Activated CD4-positive, CD25-positive, alpha-beta regulatory T cell (primary cell): ENCODE measurements at regions not wholly inside any gene's neighbourhood (a gene's known extent, or its start where the extent isn't known, plus 50 kb on each side); places are given as distances from the start of the nearest gene placed in this dataset.
"Not testable (repeated sequence)": the region's sequence is repeated elsewhere in the genome, so short reads cannot be mapped to it uniquely, and the experiment has no call there.

Experiments
- DNase-seq, 4 experiments: peaks; one replicate each; lab custom pipeline; 2025; lab: John Stamatoyannopoulos, UW

GRCh38 chr7:149633976-149634945, 136.7 kb upstream of the ZNF746 start:
- DNase-seq, result no peak

GRCh38 chr7:149628361-149629149, 130.9 kb upstream of the ZNF746 start:
- DNase-seq, result not testable (repeated sequence)

DNA sequence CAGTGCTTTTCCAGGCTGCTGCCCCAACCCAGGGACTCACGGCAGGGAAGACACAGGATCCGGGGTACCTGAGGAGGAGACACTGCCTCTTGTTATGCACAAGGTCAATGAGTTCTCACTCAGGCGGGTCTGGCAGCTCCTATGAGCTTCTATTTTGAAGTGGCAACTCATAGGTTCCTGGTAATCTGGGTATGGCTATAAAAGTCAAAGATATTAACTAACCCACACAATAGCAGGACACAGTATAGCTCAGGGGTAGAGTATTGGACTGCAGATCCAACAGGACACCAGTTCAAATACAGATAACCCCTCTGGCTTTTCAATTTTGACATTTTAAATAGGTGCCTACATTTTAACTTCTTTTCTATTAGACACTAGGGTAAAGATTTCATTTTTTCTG, 130.3 kb upstream of the ZNF746 start:
- no peak for DNase-seq

DNA sequence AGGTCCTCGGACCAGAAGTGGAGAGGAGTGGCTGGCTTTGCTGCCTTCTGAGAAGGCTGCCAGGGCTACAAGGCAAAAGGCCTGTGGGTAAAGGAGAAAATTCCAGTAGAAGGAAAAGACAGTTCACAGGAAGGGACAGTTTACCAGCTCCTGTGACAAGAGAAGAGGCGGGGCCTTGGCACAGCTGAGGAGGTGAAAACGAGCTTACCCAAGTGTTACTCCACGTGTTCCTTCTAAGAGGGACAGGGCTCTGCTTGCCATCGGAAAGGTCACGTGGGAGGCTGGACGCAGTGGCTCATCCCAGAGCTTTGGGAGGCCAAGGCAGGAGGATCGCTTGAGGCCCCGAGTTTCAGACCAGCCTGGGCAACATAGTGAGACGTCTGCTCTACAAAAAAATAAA, 129.4 kb upstream of the ZNF746 start:
- no peak for DNase-seq

- no peak for DNase-seq
Measured at GRCh38 chr7:149625947-149626392, 128.4 kb upstream of the ZNF746 start.

GRCh38 chr7:149625340-149625946, 127.8 kb upstream of the ZNF746 start:
- DNase-seq, result peak in 3 of 4 experiments; percentile 16 to 34 (median 16)

- peak; percentile 70 to 82 (median 82) for DNase-seq
Measured at GRCh38 chr7:149624419-149625339, 127.1 kb upstream of the ZNF746 start.

DNA sequence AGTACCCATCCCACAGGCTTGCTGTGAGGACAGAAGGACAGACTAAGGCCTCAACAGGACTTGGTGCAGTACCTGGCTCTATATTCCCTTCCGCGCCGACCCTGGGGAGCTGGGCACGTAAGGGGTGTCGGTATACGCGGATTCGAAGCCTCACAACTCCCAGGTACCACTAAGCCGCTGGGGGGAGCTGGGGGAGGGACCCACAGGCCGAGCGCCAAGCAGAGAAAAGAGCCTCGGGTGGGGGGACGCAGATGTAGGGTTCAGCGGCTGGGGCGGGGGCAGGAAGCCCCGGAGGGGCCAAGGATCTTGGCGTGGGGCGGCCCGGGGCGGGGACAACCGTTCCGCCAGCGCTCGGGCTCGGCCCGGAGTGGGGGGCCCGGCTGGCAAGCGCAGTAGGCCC, 126.4 kb upstream of the ZNF746 start:
- peak in 3 of 4 experiments; percentile 15 to 23 (median 22) for DNase-seq

DNA sequence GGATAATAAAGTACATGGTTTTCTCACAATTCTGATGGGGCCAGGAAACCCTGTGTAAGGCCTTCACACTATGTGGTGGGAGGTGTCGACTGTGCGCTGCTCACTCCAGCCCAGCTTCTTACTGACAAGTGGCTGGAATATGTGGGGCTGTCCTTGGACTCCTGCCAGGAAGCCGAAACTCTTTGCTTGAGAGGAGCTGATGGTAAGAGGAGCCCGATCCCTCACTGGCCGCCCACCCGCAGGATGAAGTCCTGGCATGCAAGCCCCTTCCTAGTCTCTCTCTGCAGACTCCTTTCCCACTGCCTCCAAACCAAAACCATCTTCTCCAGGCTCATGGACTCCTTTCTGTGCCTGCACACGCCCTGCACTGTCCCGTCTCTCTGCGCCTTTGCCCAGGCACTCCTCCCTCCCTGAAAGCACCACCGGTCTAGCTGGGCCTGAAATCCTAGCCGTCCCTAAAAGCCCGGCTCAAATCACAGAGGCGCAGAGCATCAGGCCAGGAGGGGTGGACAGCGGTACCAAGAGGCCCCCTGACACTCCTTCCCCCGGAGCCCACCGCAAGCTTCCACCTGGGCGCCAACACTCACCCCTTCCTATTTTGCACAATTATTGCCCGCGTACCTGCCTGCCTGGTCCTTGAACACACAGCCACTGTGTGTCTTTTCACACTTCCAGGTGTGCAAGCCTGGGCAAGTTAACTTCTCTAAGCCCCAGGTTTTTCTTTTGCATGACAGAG, 125.8 kb upstream of the ZNF746 start:
- not testable (repeated sequence) for DNase-seq

DNA sequence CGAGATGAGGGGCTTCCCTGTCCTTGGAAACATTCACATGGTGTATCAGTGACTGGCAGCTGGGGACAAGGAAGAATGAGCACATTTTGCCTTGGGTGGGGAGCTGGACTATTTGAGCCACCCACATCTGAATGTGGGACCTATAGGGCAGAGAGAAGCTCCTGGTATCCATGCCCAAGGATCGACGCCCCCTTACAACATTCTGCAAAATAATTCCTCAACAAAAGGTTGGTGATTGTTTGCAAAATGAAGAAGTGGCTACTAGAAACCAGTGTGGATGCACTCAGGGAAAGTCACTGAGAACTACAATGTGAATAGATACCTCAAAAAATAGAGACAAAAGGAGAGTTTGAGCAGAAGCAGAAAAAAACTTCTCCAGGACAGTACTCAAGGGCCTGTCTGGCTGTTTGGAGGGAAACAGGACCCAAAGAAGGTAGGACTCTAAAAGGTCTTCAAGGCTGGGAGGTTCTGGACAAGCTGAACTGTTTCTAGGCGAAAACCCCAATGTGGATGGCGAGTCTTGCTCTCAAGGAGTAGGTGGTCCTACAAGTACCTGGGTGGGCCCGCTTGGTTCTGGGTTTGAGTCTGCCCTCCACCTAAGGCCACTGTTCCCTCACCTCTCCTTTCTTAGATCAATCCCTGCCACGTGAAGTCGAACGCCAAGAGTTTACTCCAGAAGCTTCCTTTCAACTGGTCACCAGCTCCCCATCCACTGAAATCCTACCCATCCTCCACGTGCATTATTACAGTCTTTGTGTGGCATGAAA, 125.0 kb upstream of the ZNF746 start:
- DNase-seq, result no peak

DNA sequence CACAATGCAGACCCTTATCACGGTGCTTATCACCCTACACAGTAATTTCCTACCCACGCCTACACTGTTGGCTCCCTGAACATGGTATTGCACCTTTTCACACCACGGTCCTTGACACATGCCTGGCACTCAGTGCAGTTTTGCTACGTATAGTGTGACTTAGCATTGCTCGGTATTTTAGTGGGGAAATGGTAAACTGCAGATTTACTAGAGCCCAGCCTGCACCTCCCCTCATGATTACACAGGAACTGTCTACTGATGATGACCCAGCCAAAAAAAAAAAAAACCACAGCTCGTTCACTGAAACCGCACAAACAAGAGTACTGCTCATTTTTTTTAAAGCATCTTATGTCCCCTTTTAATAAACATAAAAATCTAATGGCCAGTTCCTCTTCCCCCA, 124.2 kb upstream of the ZNF746 start:
- peak in 1 of 4 experiments; percentile 17 for DNase-seq

DNA sequence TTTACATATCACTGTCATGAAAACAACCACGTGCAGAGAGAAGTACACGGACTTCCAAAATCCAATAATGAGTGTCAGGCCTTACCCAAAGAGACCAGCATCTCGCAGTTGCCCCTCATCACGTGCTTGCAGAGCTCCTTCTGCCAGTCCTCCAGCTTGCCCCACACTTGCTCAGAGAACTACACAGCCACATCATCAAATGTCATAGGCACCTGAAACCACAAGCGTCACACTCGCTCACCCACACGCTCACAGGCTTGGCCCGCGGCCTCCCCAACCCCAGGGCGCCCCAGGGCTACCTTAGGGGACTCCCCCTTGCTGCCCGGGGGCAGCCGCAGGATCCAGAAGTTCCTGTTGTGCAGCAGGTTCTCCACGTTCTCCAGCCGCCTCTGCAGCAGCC, 123.4 kb upstream of the ZNF746 start:
- DNase-seq, result peak in 2 of 4 experiments; percentile 39 to 56

- DNase-seq, result no peak
Measured at GRCh38 chr7:149616898-149617297, 119.3 kb upstream of the ZNF746 start.

DNA sequence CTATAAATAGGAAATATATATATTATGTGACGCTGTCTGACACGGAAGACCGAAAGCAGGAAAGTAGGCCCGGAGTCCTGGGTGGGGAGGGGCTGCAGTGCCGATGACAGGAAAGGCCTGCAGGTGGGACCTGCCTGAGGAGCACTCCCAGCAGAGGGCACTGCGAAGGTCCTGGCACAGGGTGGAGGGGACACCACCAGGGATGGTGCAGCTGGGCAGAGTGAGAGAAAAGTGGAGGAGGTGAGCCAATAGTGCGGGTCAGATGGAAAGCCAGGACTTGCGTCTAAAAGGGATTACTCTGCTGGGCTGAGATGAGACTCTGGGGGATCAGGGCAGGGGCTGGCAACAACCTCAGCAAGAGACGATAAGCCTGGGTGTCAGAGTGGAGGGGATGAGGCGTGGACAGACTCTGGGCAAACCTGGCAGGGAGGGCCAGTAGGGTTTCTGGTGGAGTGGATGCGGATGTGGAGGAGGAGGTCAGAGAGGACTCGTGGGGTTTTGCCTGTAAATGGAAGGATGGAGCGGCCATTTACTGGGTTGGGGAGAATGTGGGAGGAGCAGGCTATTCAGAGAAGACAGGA, 118.2 kb upstream of the ZNF746 start:
- no peak for DNase-seq

DNA sequence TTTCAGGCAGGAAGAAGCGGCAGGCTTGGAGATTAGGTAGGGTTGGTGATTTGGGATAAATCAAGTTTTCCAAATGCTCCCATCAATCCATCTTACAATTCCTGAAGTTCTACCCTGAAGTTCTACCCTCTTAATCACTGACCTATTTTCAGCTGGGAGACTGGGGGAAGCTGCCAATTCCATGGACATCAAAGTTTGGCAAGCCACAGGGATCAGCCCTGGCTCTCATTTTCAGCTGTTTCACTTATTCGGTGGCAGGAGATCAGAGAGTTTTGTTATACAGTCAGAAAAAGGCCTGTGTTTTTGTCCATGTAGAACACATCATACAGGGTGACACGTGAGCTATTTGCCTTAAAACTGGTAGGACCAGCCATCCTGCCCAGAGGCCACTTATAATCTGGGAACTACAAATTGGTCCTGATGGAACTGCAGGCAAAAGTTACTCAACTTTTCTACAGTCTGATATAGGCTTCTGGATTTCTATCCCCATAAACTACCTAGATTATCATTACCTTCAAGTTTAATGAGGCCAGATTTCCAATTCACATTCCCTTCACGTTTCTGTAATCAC, 112.9 kb upstream of the ZNF746 start:
- DNase-seq, result no peak

DNA sequence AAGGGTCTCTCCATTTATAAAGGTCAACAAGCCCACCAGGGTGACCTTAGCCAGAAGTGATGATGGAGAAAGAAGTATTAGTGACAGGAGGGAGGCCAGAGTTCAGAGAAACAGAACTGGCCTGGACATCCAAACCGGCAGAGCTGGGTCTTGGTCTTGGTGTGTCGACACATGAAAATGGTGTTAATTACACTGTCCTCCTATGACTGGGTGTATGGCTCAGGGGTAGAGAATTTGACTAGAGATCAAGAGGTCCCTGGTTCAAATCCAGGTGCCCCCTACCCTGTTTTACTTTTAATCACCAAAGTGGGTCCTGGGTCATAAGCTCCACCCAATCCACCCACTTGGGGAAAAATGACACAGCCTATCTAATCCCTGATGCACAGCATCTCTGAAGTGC, 110.6 kb upstream of the ZNF746 start:
- no peak for DNase-seq

GRCh38 chr7:149607683-149608082, 110.1 kb upstream of the ZNF746 start:
- no peak for DNase-seq

- DNase-seq, result no peak
Measured at GRCh38 chr7:149606826-149607225, 109.2 kb upstream of the ZNF746 start.

GRCh38 chr7:149605696-149606095, 108.1 kb upstream of the ZNF746 start:
- no peak for DNase-seq
